Peyer's patch (tissue), 4 donors: ENCODE measurements at regions not wholly inside any gene's neighbourhood (a gene's known extent, or its start where the extent isn't known, plus 50 kb on each side); places are given as distances from the start of the nearest gene placed in this dataset.

Source experiments
- DNase-seq, 3 donors: peaks; one replicate each; pipeline ENCODE4 v3.0.0-alpha.2; 2017 to 2019
- H3K27ac ChIP-seq, 4 donors: fragments of 200-600 bp; sonication (generic); one replicate each; pipeline ENCODE4 v1.5.1; 2016 to 2019
- H3K27me3 ChIP-seq, 2 donors: fragments of 200-600 bp; sonication (generic); one replicate each; pipeline ENCODE4 v1.5.1; 2019
- H3K36me3 ChIP-seq, 3 donors: fragments of 200-600 bp; sonication (generic); one replicate each; pipeline ENCODE4 v1.5.1; 2016 to 2019
- H3K4me1 ChIP-seq, 4 donors: fragments of 200-600 bp; sonication (generic); one replicate each; pipeline ENCODE4 v1.5.1; 2016 to 2019
- H3K4me3 ChIP-seq, 4 donors: fragments of 200-600 bp; sonication (generic); 1 replicate in 3 of 4; 2 replicates in 1 of 4; pipeline ENCODE4 v1.5.1; 2016 to 2019; ENCODE audit warnings: mild to moderate bottlenecking in 1 of 4
- H3K9me3 ChIP-seq, 4 donors: fragments of 200-600 bp; sonication (generic); one replicate each; pipeline ENCODE4 v1.5.1; 2016 to 2019; ENCODE audit warnings: mild to moderate bottlenecking in 1 of 4
- POLR2A ChIP-seq, 2 donors: fragments of 450-650 bp; IDR thresholded peaks; one replicate each; pipeline ENCODE4 v1.5.1; 2017; ENCODE audit warnings: antibody characterized with exemption in 2 of 2, mild to moderate bottlenecking in 2 of 2, moderate library complexity in 2 of 2
- TF ChIP-seq, protein P1 (sequence below), 6 experiments: fragments of 450-650 bp in 4 of 6; fragments of 200-600 bp in 2 of 6; sonication (generic) in 1 of 6; IDR thresholded peaks; one replicate each; pipeline ENCODE4 v1.5.1; 2017 to 2019; ENCODE audit warnings: antibody characterized with exemption in 6 of 6, mild to moderate bottlenecking in 3 of 6, moderate library complexity in 1 of 6

DNA sequence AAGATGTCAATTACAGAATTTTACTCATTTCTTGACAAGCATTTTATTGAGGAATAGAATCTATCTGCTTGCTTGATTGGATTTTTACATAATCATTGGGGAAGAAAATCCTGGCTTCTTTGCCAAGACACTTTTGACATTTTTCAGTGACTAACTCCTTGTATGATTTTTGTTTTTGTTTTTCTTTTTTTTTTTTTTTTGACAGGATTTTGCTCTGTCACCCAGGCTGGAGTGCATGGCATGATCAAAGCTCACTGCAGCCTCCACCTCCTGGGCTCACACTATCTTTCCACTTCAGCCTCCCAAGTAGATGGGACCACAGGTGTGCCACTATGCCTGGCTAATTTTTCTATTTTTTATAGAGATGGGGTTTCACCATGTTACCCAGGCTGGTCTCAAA is 672.3 kb upstream of the RGMB start:
- H3K9me3 ChIP-seq = no peaks in the 10 kb centered on the region
- H3K36me3 ChIP-seq = no peaks in the 10 kb centered on the region
- H3K4me1 ChIP-seq = no peaks in the 10 kb centered on the region
- no peak overlapping the region for H3K27ac ChIP-seq
- no peak for DNase-seq
- no peaks in the 10 kb centered on the region for H3K27me3 ChIP-seq
- H3K4me3 ChIP-seq = no peak overlapping the region
- TF ChIP-seq, protein P1, sequence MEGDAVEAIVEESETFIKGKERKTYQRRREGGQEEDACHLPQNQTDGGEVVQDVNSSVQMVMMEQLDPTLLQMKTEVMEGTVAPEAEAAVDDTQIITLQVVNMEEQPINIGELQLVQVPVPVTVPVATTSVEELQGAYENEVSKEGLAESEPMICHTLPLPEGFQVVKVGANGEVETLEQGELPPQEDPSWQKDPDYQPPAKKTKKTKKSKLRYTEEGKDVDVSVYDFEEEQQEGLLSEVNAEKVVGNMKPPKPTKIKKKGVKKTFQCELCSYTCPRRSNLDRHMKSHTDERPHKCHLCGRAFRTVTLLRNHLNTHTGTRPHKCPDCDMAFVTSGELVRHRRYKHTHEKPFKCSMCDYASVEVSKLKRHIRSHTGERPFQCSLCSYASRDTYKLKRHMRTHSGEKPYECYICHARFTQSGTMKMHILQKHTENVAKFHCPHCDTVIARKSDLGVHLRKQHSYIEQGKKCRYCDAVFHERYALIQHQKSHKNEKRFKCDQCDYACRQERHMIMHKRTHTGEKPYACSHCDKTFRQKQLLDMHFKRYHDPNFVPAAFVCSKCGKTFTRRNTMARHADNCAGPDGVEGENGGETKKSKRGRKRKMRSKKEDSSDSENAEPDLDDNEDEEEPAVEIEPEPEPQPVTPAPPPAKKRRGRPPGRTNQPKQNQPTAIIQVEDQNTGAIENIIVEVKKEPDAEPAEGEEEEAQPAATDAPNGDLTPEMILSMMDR (IDR thresholded peaks at IDR 0.05) = no peak
- TF ChIP-seq POLR2A (IDR thresholded peaks at IDR 0.05) = no peak

DNA sequence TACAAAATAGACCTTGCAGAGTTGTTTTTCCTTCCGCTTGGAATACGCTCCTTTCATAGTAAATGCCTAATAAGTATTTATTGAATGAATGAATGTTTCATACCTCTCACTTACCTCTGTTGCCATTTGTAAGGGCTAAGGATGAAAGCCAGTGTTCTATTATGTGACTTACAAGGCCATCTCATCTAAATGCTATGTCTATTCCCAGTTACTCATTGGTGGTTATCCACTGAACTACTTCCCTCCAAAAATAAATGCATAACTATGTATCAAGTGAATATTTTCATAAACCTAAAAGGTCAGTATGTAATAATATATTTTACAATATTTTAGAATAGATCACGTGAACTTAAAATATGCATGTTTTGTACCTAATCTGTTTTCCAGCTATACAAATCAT is 670.5 kb upstream of the RGMB start:
- Histone ChIP-seq H3K4me1 (no peaks in the 10 kb centered on the region), H3K9me3 (no peaks in the 10 kb centered on the region), H3K36me3 (no peaks in the 10 kb centered on the region), H3K4me3 (no peak overlapping the region), H3K27ac (no peak overlapping the region), H3K27me3 (no peaks in the 10 kb centered on the region)
- no peak for DNase-seq
- TF ChIP-seq, protein P1 (IDR thresholded peaks at IDR 0.05) = no peak
- no peak for TF ChIP-seq POLR2A (IDR thresholded peaks at IDR 0.05)

DNA sequence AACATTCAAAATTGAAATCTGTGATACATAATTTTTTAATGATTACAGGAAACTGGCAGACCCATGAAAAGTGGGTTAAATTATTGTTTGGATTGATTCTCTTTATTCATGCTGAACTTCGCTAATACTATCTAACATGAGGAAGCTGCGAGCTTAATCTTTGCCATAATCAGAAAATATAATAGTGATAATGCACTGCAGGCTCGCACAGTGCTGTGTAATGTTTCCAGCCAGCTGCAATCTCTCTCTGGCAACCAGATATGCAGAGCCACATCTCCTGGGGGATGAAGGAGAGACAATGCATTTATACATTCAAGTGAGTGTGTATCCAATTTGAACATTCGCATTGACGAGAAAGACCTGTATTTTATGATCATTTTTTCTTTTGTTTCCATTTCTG is 669.7 kb upstream of the RGMB start:
- Histone ChIP-seq H3K27ac (no peak overlapping the region), H3K9me3 (no peaks in the 10 kb centered on the region), H3K4me3 (no peak overlapping the region), H3K27me3 (no peaks in the 10 kb centered on the region), H3K36me3 (no peaks in the 10 kb centered on the region), H3K4me1 (no peaks in the 10 kb centered on the region)
- TF ChIP-seq, protein P1 (IDR thresholded peaks at IDR 0.05) = no peak
- TF ChIP-seq POLR2A (IDR thresholded peaks at IDR 0.05) = no peak
- DNase-seq = no peak

DNA sequence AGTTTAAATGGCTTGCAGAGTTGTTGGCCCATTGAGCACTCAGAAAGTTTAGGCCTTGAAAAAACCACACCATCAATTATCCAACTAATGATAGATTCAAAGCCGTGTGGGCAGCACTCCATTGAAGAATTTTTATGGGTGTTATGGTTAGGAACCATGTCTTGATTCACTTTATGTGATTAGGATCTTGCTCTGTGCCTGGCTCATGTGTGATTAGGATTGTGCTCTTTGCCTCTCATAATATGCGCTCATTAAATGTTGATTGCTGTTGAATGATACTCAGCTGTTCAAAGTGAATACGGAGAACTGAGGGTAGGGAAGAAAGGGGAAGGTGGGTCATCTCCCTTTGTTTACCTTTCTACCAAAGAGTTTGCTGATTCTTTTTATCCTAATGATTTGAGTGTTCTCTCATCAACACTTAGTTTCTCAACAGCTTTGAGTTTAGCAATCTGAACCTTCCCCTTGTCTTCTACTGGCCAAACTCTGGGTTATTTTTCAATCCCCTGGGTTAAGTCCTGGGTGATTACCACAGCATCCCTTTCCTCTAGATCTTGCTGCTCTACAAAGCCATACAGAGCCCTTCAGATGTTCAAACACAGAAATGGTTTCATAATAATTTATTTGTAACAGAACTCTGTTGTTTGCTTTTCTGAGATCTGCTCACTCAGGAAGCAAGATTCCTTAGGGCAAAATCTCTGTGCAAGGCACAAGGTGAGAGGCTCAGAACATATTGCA is 668.8 kb upstream of the RGMB start:
- Histone ChIP-seq H3K4me1 (no peaks in the 10 kb centered on the region), H3K36me3 (no peaks in the 10 kb centered on the region), H3K9me3 (no peaks in the 10 kb centered on the region), H3K27me3 (no peaks in the 10 kb centered on the region), H3K4me3 (no peak overlapping the region), H3K27ac (no peak overlapping the region)
- DNase-seq = no peak
- TF ChIP-seq, protein P1 (IDR thresholded peaks at IDR 0.05) = no peak
- TF ChIP-seq POLR2A (IDR thresholded peaks at IDR 0.05) = no peak

DNA sequence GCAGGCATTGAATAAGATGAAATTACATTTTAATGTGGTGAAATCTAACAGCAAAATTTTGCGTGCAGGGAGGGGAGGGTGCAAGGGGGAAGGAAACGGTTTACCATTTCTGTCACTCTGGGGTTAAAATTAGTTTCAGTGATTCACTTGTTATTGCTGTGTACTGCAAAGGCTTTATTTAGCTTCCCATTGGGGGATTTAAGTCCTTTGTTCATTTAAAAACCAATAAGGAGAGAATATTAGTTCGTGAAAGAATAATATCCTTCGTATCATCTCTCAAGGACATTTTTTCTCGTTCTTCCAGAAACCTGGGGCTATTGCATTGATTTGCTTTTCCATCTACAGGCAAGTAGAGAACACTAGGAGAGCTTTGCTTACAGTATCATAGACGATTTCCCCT is 667.8 kb upstream of the RGMB start:
- H3K4me3 ChIP-seq = no peak overlapping the region
- no peaks in the 10 kb centered on the region for H3K36me3 ChIP-seq
- no peaks in the 10 kb centered on the region for H3K4me1 ChIP-seq
- no peaks in the 10 kb centered on the region for H3K27me3 ChIP-seq
- TF ChIP-seq POLR2A (IDR thresholded peaks at IDR 0.05) = no peak
- TF ChIP-seq, protein P1 (IDR thresholded peaks at IDR 0.05) = no peak
- H3K27ac ChIP-seq = no peak overlapping the region
- H3K9me3 ChIP-seq = no peaks in the 10 kb centered on the region
- no peak for DNase-seq
